Peyer's patch (tissue), 4 donors: ENCODE measurements at regions not wholly inside any gene's neighbourhood (a gene's known extent, or its start where the extent isn't known, plus 50 kb on each side); places are given as distances from the start of the nearest gene placed in this dataset.

Experiments
- POLR2A ChIP-seq, 2 donors: fragments of 450-650 bp; IDR thresholded peaks; one replicate each; pipeline ENCODE4 v1.5.1; 2017; ENCODE audit warnings: antibody characterized with exemption in 2 of 2, mild to moderate bottlenecking in 2 of 2, moderate library complexity in 2 of 2
- TF ChIP-seq, protein P1 (sequence below), 6 experiments: fragments of 450-650 bp in 4 of 6; fragments of 200-600 bp in 2 of 6; sonication (generic) in 1 of 6; IDR thresholded peaks; one replicate each; pipeline ENCODE4 v1.5.1; 2017 to 2019; ENCODE audit warnings: antibody characterized with exemption in 6 of 6, mild to moderate bottlenecking in 3 of 6, moderate library complexity in 1 of 6

DNA sequence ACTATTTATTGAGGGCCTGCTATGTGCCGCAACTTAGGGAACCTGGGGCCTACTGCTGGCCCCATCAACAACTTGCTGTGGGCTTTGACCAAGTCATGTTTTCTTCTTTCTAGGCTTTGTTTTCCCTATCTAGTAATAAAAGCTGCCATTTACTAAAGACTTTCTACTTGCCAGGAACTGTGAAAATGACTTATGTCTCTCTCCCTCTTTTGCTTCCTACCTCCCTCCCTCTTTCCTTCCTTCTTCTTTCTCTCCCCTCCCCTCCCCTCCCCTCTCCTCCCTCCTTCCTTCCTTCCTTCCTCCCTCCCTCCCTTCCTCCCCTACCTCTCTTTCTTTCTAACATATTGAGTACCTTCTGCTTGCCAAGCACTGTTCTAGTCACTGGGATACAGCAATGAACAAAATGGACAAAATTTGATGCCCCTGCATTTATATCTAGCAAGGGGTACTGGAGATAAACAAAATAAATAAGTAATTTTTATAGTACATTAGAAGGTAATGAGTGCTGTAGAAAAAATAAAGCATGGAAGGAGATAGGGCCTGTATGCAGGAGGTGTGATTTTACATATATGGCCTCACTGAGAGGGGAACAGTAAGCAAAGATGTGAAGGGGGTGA is 170.3 kb upstream of the USP24 start:
- TF ChIP-seq, protein P1, sequence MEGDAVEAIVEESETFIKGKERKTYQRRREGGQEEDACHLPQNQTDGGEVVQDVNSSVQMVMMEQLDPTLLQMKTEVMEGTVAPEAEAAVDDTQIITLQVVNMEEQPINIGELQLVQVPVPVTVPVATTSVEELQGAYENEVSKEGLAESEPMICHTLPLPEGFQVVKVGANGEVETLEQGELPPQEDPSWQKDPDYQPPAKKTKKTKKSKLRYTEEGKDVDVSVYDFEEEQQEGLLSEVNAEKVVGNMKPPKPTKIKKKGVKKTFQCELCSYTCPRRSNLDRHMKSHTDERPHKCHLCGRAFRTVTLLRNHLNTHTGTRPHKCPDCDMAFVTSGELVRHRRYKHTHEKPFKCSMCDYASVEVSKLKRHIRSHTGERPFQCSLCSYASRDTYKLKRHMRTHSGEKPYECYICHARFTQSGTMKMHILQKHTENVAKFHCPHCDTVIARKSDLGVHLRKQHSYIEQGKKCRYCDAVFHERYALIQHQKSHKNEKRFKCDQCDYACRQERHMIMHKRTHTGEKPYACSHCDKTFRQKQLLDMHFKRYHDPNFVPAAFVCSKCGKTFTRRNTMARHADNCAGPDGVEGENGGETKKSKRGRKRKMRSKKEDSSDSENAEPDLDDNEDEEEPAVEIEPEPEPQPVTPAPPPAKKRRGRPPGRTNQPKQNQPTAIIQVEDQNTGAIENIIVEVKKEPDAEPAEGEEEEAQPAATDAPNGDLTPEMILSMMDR (IDR thresholded peaks at IDR 0.05) = no peak
- no peak for TF ChIP-seq POLR2A (IDR thresholded peaks at IDR 0.05)
